B cell (primary cell): ENCODE measurements at regions not wholly inside any gene's neighbourhood (a gene's known extent, or its start where the extent isn't known, plus 50 kb on each side); places are given as distances from the start of the nearest gene placed in this dataset.

Experiments
- ATAC-seq: fragments of 200-7000 bp; cut with Tn5 transposase; one replicate; pipeline ENCODE4 v1.10.0; 2021; ENCODE audit warnings: low read depth, mild to moderate bottlenecking, moderate number of reproducible peaks, moderate library complexity
- CTCF ChIA-PET: fragments of 350-600 bp; sonication (Branson Sonifier 250); formaldehyde crosslinking; loops from one replicate; lab custom pipeline; 2021; ENCODE audit warnings: antibody characterized with exemption, inconsistent platforms; lab: Charles Lee
- POLR2A ChIA-PET: fragments of 350-600 bp; sonication (Branson Sonifier 250); formaldehyde crosslinking; loops from one replicate; lab custom pipeline; 2021; ENCODE audit warnings: antibody characterized with exemption; lab: Charles Lee
- DNase-seq: peaks from one replicate; pipeline ENCODE4 v3.0.0; 2013
- H2AFZ ChIP-seq: 2 replicates; pipeline ENCODE4 v1.6.1; 2012; ENCODE audit warnings: mild to moderate bottlenecking, low read depth, low read length; ENCODE audit not compliant: insufficient read depth, poor library complexity, severe bottlenecking
- H3K27ac ChIP-seq, 2 donors: 1 replicate in 1 of 2; 2 replicates in 1 of 2; pipeline ENCODE4 v1.5.1; 2012 to 2013; ENCODE audit warnings: low read length in 2 of 2, mild to moderate bottlenecking in 2 of 2, moderate library complexity in 1 of 2
- H3K27me3 ChIP-seq, 4 experiments: fragments of 200-600 bp in 1 of 4; sonication (generic) in 1 of 4; replicated peaks in 1 of 4; 1 replicate in 2 of 4; 2 replicates in 2 of 4; pipeline versions ENCODE4 v1.6.1 to v1.7.0; 2013 to 2016; ENCODE audit warnings: low read length in 3 of 4, mild to moderate bottlenecking in 2 of 4, mixed read lengths in 1 of 4, moderate library complexity in 1 of 4; ENCODE audit not compliant: insufficient read depth in 4 of 4, control insufficient read depth in 3 of 4; ENCODE audit errors: control extremely low read depth in 1 of 4
- H3K36me3 ChIP-seq, 2 experiments: replicated peaks in 1 of 2; 1 replicate in 1 of 2; 2 replicates in 1 of 2; pipeline versions ENCODE4 v1.6.1 to v1.7.1; 2013; ENCODE audit warnings: low read length in 1 of 2; ENCODE audit not compliant: insufficient read depth in 2 of 2, control insufficient read depth in 1 of 2; ENCODE audit errors: control extremely low read depth in 1 of 2, extremely low read depth in 1 of 2
- H3K4me1 ChIP-seq, 2 donors: fragments of 200-600 bp in 1 of 2; sonication (generic) in 1 of 2; 1 replicate in 1 of 2; 2 replicates in 1 of 2; pipeline versions ENCODE4 v1.5.1 to v1.6.1; 2013 to 2017; ENCODE audit warnings: low read length in 2 of 2; ENCODE audit not compliant: control insufficient read depth in 2 of 2, insufficient read depth in 2 of 2
- H3K4me2 ChIP-seq: replicated peaks from 2 replicates; pipeline ENCODE3; 2012; ENCODE audit warnings: mild to moderate bottlenecking, low read depth, low read length; ENCODE audit not compliant: poor library complexity, severe bottlenecking
- H3K4me3 ChIP-seq, 5 experiments: fragments of 200-600 bp in 1 of 5; sonication (generic) in 1 of 5; 1 replicate in 3 of 5; 2 replicates in 2 of 5; pipeline versions ENCODE4 v1.5.1 to v1.7.0; 2011 to 2016; ENCODE audit warnings: low read length in 4 of 5, mild to moderate bottlenecking in 4 of 5, low read depth in 2 of 5, control low read depth in 1 of 5, moderate library complexity in 1 of 5; ENCODE audit not compliant: insufficient read depth in 1 of 5; ENCODE audit errors: control extremely low read depth in 1 of 5, extremely low read depth in 1 of 5
- H3K79me2 ChIP-seq: fragments of 200-600 bp; sonication (generic); one replicate; pipeline ENCODE4 v1.6.0; 2016; ENCODE audit warnings: low read length; ENCODE audit not compliant: control insufficient read depth, insufficient read depth
- H3K9ac ChIP-seq: fragments of 200-600 bp; sonication (generic); 2 replicates; pipeline ENCODE4 v1.6.1; 2017; ENCODE audit warnings: mild to moderate bottlenecking, low read length, moderate library complexity
- H3K9me3 ChIP-seq, 3 donors: one replicate each; pipeline versions ENCODE4 v1.6.1 to v1.7.1; 2013; ENCODE audit warnings: low read length in 2 of 3; ENCODE audit not compliant: control insufficient read depth in 2 of 3, insufficient read depth in 1 of 3; ENCODE audit errors: control extremely low read depth in 1 of 3
- H4K20me1 ChIP-seq: 2 replicates; pipeline ENCODE4 v1.6.0; 2012; ENCODE audit warnings: mild to moderate bottlenecking, low read length; ENCODE audit not compliant: insufficient read depth, control insufficient read depth, poor library complexity, severe bottlenecking
- H3K27ac Mint-ChIP-seq: one replicate; pipeline ENCODE4 v1.8.0; 2021; ENCODE audit warnings: mixed read lengths
- H3K27me3 Mint-ChIP-seq: one replicate; pipeline ENCODE4 v1.8.0; 2021; ENCODE audit warnings: mixed read lengths
- H3K4me1 Mint-ChIP-seq: one replicate; pipeline ENCODE4 v1.8.0; 2021; ENCODE audit warnings: mixed read lengths
- H3K4me3 Mint-ChIP-seq: one replicate; pipeline ENCODE4 v1.8.0; 2021; ENCODE audit warnings: mixed read lengths
- H3K9me3 Mint-ChIP-seq: one replicate; pipeline ENCODE4 v1.8.0; 2022; ENCODE audit warnings: mixed read lengths; ENCODE audit not compliant: insufficient read depth
- CTCF ChIP-seq: fragments of 200-600 bp; IDR thresholded peaks from one replicate; pipeline ENCODE4 v1.8.0; 2022; ENCODE audit warnings: antibody characterized with exemption, mild to moderate bottlenecking
- EZH2 ChIP-seq: IDR thresholded peaks from 2 replicates; pipeline ENCODE4 v1.6.1; 2012; ENCODE audit warnings: borderline replicate concordance, low read depth, mild to moderate bottlenecking, moderate library complexity, low read length; ENCODE audit not compliant: insufficient read depth, poor library complexity, severe bottlenecking
- WGBS: methylation state at CpG from one replicate; pipeline ENCODE4 v1.1.5; 2013; ENCODE audit warnings: missing lambda C conversion rate; ENCODE audit not compliant: insufficient coverage; 5-methylcytosine and 5-hydroxymethylcytosine counted together
- intact Hi-C: fragments of 100-400 bp; cut with micrococcal nuclease; formaldehyde crosslinking; loops from one replicate; pipeline ENCODE4 v1.10.0; 2022

GRCh38 chr12:60184096-60184495 is 588.3 kb downstream of the SLC16A7 start:
- H3K4me2 ChIP-seq = no peak overlapping the region
- Mint-ChIP-seq H3K4me1 (no peaks in the 10 kb centered on the region), H3K27ac (no peak overlapping the region), H3K27me3 (no peaks in the 10 kb centered on the region), H3K9me3 (peaks cover 2% of the 10 kb centered on the region), H3K4me3 (no peak overlapping the region)
- no peak overlapping the region for H3K4me3 ChIP-seq
- no peaks in the 10 kb centered on the region for H3K4me1 ChIP-seq
- POLR2A ChIA-PET = no interaction called here
- H3K27me3 ChIP-seq = no peaks in the 10 kb centered on the region
- CTCF ChIA-PET = no interaction called here
- H3K79me2 ChIP-seq = no peaks in the 10 kb centered on the region
- ATAC-seq = no peak
- H3K9ac ChIP-seq = no peak overlapping the region
- no peaks in the 10 kb centered on the region for H3K9me3 ChIP-seq
- H3K27ac ChIP-seq = no peak overlapping the region
- no peaks in the 10 kb centered on the region for H4K20me1 ChIP-seq
- TF ChIP-seq CTCF = no peak
- no peak for TF ChIP-seq EZH2
- WGBS = 80% methylated on average over 1 of the region's 1 CpG
- H2AFZ ChIP-seq = no peak overlapping the region
- DNase-seq = no peak
- intact Hi-C loops = no loop called here
- H3K36me3 ChIP-seq = no peaks in the 10 kb centered on the region

- Mint-ChIP-seq H3K27ac (no peak overlapping the region), H3K27me3 (no peaks in the 10 kb centered on the region), H3K4me3 (no peak overlapping the region), H3K4me1 (no peaks in the 10 kb centered on the region), H3K9me3 (peaks cover 2% of the 10 kb centered on the region)
- Histone ChIP-seq H3K27ac (no peak overlapping the region), H3K4me3 (no peak overlapping the region), H3K27me3 (no peaks in the 10 kb centered on the region), H3K9me3 (no peaks in the 10 kb centered on the region), H2AFZ (no peak overlapping the region), H3K36me3 (no peaks in the 10 kb centered on the region), H4K20me1 (no peaks in the 10 kb centered on the region), H3K4me1 (no peaks in the 10 kb centered on the region), H3K79me2 (no peaks in the 10 kb centered on the region), H3K9ac (no peak overlapping the region), H3K4me2 (no peak overlapping the region)
- TF ChIP-seq CTCF = no peak
- no peak for TF ChIP-seq EZH2
- ATAC-seq = no peak
- intact Hi-C loops = no loop called here
- POLR2A ChIA-PET = no interaction called here
- DNase-seq = no peak
- CTCF ChIA-PET = no interaction called here
- 84% methylated on average over 2 of the region's 4 CpGs for WGBS
These were observed 589.2 kb downstream of the SLC16A7 start for GRCh38 chr12:60185060-60185459.
